Neural progenitor cell (in vitro differentiated cells): ENCODE measurements at regions not wholly inside any gene's neighbourhood (a gene's known extent, or its start where the extent isn't known, plus 50 kb on each side); places are given as distances from the start of the nearest gene placed in this dataset. TPM values are rescaled to one million over a fixed set of nuclear protein-coding genes. Genes with fewer than 3 reads are reported as not detected.

Experiments
- DNase-seq: peaks from one replicate; pipeline ENCODE4 v3.0.0-alpha.2; 2016; ENCODE audit warnings: low spot score
- H2AFZ ChIP-seq: fragments of 200-600 bp; sonication (generic); replicated peaks from 2 replicates; pipeline ENCODE4 v1.6.1; 2016; ENCODE audit warnings: antibody characterized with exemption
- H3F3A ChIP-seq: fragments of 200-600 bp; sonication (generic); 2 replicates; pipeline ENCODE4 v1.6.1; 2016; ENCODE audit warnings: antibody characterized with exemption, low read depth
- H3K27ac ChIP-seq: fragments of 200-600 bp; sonication (generic); 2 replicates; pipeline ENCODE4 v1.5.1; 2016; ENCODE audit warnings: mild to moderate bottlenecking
- H3K27me3 ChIP-seq: fragments of 200-600 bp; sonication (generic); 2 replicates; pipeline ENCODE4 v1.6.1; 2016; ENCODE audit warnings: mild to moderate bottlenecking, moderate library complexity
- H3K36me3 ChIP-seq: fragments of 200-600 bp; sonication (generic); 2 replicates; pipeline ENCODE4 v1.5.1; 2016
- H3K4me1 ChIP-seq: fragments of 200-600 bp; sonication (generic); 2 replicates; pipeline ENCODE4 v1.6.1; 2016; ENCODE audit warnings: mixed run types
- H3K4me2 ChIP-seq: fragments of 200-600 bp; sonication (generic); 2 replicates; pipeline ENCODE4 v1.6.1; 2016
- H3K4me3 ChIP-seq: fragments of 200-600 bp; sonication (generic); 2 replicates; pipeline ENCODE4 v1.5.1; 2016
- H3K79me2 ChIP-seq: fragments of 200-600 bp; sonication (generic); 2 replicates; pipeline ENCODE4 v1.6.1; 2016; ENCODE audit warnings: low read depth
- H3K9ac ChIP-seq: fragments of 200-600 bp; sonication (generic); 2 replicates; pipeline ENCODE4 v1.6.1; 2016
- H3K9me3 ChIP-seq: fragments of 200-600 bp; sonication (generic); 2 replicates; pipeline ENCODE4 v1.5.1; 2016; ENCODE audit warnings: low read depth
- H4K20me1 ChIP-seq: fragments of 200-600 bp; sonication (generic); 2 replicates; pipeline ENCODE4 v1.6.1; 2016; ENCODE audit warnings: low read depth
- H3K27ac Mint-ChIP-seq: 3 replicates; pipeline ENCODE4 v1.8.0; 2021; ENCODE audit warnings: mixed read lengths
- H3K27me3 Mint-ChIP-seq: 2 replicates; pipeline ENCODE4 v1.8.0; 2022; ENCODE audit warnings: low read depth, mild to moderate bottlenecking, inconsistent platforms, moderate library complexity, mixed read lengths; ENCODE audit not compliant: insufficient read depth
- H3K36me3 Mint-ChIP-seq: 3 replicates; pipeline ENCODE4 v1.8.0; 2021; ENCODE audit warnings: mixed read lengths
- H3K4me1 Mint-ChIP-seq: 3 replicates; pipeline ENCODE4 v1.8.0; 2021; ENCODE audit warnings: mixed read lengths
- H3K4me3 Mint-ChIP-seq: 3 replicates; pipeline ENCODE4 v1.8.0; 2021; ENCODE audit warnings: mild to moderate bottlenecking, moderate library complexity, mixed read lengths
- H3K9me3 Mint-ChIP-seq: 3 replicates; pipeline ENCODE4 v1.8.0; 2020; ENCODE audit warnings: mixed read lengths
- CTCF ChIP-seq: fragments of 200-600 bp; sonication (generic); IDR thresholded peaks from 2 replicates; pipeline ENCODE4 v1.5.1; 2017; ENCODE audit warnings: antibody characterized with exemption, mild to moderate bottlenecking
- EZH2 ChIP-seq: fragments of 200-600 bp; sonication (generic); IDR thresholded peaks from 2 replicates; pipeline ENCODE4 v1.6.1; 2017; ENCODE audit warnings: antibody characterized with exemption, mild to moderate bottlenecking, moderate library complexity
- EZH2phosphoT487 ChIP-seq: fragments of 200-600 bp; sonication (generic); IDR thresholded peaks from 2 replicates; pipeline ENCODE4 v1.6.1; 2017; ENCODE audit warnings: antibody characterized with exemption
- small RNA-seq: library from RNA; depleted of rRNA; stranded (forward); fragments of <200 nt; gene quantifications from one replicate; pipeline ENCODE3, GENCODE V24; 2015

- TF ChIP-seq EZH2phosphoT487 (no peak), EZH2 (no peak), CTCF (no peak)
Measured at GRCh38 chr13:59607780-59608233, 555.9 kb downstream of the DIAPH3 start.

GRCh38 chr13:59609421-59609820 lies 554.3 kb downstream of the DIAPH3 start:
- Mint-ChIP-seq H3K36me3 (no peaks in the 10 kb centered on the region), H3K9me3 (no peaks in the 10 kb centered on the region), H3K4me1 (no peaks in the 10 kb centered on the region), H3K4me3 (no peak overlapping the region), H3K27ac (no peak overlapping the region), H3K27me3 (no peaks in the 10 kb centered on the region)
- TF ChIP-seq EZH2phosphoT487 = no peak
- no peak for TF ChIP-seq EZH2
- TF ChIP-seq CTCF = no peak
- Histone ChIP-seq H3K4me3 (no peak overlapping the region), H3K4me2 (no peak overlapping the region), H3F3A (no peaks in the 10 kb centered on the region), H3K9ac (no peak overlapping the region), H3K27me3 (no peaks in the 10 kb centered on the region), H4K20me1 (no peaks in the 10 kb centered on the region), H3K27ac (no peak overlapping the region), H3K4me1 (no peaks in the 10 kb centered on the region), H3K36me3 (no peaks in the 10 kb centered on the region), H3K79me2 (no peaks in the 10 kb centered on the region), H3K9me3 (no peaks in the 10 kb centered on the region), H2AFZ (no peak overlapping the region)
- no peak for DNase-seq

More at GRCh38 chr13:59607780-59608233, 555.9 kb downstream of the DIAPH3 start:
- Histone ChIP-seq H2AFZ (no peak overlapping the region), H3K4me2 (no peak overlapping the region), H3K4me1 (no peaks in the 10 kb centered on the region), H3K27me3 (no peaks in the 10 kb centered on the region), H3F3A (no peaks in the 10 kb centered on the region), H3K36me3 (no peaks in the 10 kb centered on the region), H4K20me1 (no peaks in the 10 kb centered on the region), H3K9ac (no peak overlapping the region), H3K79me2 (no peaks in the 10 kb centered on the region), H3K27ac (no peak overlapping the region), H3K4me3 (no peak overlapping the region), H3K9me3 (no peaks in the 10 kb centered on the region)
- no peaks in the 10 kb centered on the region for H3K36me3 Mint-ChIP-seq
- H3K4me1 Mint-ChIP-seq = no peaks in the 10 kb centered on the region
- no peaks in the 10 kb centered on the region for H3K27me3 Mint-ChIP-seq
- H3K4me3 Mint-ChIP-seq = no peak overlapping the region
- no peaks in the 10 kb centered on the region for H3K9me3 Mint-ChIP-seq
- no peak overlapping the region for H3K27ac Mint-ChIP-seq
- no peak for DNase-seq

Small RNA genes in the stretch of these regions (small RNA-seq; reads per million reads assigned to genes)
- gene AL161423.1 = not detected
- not detected for gene HMGN2P39
- gene RNA5SP30 = not detected
- gene RNU7-88P = not detected
- gene RNY4P29 = not detected
